GM12873 (cell line): ENCODE measurements at regions not wholly inside any gene's neighbourhood (a gene's known extent, or its start where the extent isn't known, plus 50 kb on each side); places are given as distances from the start of the nearest gene placed in this dataset.

Experiments
- TF ChIP-seq, protein P1 (sequence below): IDR thresholded peaks from 2 replicates; pipeline ENCODE4 v1.5.1; 2012; ENCODE audit warnings: low read depth, mild to moderate bottlenecking, moderate library complexity, low read length, control low read depth; ENCODE audit not compliant: insufficient read depth; ENCODE audit errors: missing control alignments

DNA sequence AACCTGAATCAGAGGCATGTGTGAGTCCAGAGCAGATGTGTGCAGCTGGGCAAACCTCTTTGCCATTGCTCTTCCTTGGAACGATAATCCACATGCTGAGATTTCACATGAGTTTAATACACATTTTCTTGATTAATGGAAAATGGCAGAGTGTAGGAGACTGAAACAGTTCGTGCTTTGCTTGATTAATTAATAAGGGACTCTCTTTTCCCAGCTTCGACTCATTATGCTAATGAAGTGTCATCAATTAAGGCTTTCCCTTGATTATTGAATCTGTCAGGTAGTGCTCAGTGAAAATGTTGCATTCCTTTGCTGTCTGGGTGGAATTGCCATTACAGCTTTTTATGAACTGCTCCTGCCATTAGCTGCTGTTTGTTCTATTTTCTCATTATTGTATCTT is 487.7 kb upstream of the NOVA1 start:
- TF ChIP-seq, protein P1, sequence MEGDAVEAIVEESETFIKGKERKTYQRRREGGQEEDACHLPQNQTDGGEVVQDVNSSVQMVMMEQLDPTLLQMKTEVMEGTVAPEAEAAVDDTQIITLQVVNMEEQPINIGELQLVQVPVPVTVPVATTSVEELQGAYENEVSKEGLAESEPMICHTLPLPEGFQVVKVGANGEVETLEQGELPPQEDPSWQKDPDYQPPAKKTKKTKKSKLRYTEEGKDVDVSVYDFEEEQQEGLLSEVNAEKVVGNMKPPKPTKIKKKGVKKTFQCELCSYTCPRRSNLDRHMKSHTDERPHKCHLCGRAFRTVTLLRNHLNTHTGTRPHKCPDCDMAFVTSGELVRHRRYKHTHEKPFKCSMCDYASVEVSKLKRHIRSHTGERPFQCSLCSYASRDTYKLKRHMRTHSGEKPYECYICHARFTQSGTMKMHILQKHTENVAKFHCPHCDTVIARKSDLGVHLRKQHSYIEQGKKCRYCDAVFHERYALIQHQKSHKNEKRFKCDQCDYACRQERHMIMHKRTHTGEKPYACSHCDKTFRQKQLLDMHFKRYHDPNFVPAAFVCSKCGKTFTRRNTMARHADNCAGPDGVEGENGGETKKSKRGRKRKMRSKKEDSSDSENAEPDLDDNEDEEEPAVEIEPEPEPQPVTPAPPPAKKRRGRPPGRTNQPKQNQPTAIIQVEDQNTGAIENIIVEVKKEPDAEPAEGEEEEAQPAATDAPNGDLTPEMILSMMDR, result no peak

DNA sequence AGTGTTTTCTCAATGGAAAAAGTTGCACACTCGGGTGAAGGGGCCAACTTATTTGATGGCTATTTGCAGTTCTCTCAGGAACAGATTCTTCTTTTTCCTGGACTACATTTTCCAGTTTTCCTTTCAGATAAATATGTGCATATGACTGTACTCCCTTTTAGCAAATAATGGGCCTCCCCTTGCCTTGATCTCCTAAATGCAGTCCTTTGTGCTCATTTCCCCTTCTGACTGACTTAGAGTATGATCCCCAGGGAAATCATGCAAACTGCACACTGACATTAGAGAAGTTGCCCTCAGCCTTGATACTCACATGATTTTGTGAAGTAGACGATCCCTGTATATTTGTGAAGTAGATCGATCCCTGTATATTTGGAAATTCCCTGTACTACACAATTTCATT is 492.9 kb upstream of the NOVA1 start:
- TF ChIP-seq, protein P1, result no peak

DNA sequence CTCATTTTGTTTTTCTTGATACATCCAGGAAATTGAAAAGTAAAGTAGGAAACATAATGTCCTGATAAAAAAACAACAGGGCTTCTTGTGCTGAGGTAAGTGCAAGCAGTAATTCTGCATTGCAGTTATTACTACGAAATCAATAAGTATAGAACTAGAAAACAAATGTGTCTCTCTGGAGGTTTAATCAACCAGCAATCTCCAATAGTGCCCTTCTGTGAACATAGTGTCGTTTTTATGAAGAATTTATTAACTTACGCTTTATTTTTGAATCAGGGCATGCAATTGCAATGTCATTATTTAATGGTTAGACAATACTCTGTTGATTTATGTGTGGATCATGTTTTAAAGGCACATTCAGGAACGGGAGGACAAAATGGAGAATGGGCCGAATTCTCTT is 494.1 kb upstream of the NOVA1 start:
- TF ChIP-seq, protein P1, result no peak

DNA sequence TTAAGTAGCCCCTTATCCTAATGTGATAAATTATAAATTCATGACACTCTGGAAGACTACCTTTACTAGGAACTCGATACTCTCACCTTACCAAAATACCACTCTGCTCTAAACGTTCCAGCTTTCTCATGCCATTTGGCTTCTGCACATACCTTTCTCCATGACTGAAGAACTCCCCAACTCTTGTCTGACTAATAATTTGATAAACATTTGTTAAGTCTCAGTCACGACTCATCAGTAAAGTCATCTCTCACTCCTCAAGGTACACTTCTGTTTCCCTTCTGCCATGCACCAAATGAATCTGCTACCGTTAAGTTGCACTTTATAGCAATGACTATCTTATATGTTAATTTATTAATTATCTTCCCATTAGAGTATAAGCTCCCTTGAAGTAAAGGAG is 498.3 kb upstream of the NOVA1 start:
- TF ChIP-seq, protein P1, result no peak

DNA sequence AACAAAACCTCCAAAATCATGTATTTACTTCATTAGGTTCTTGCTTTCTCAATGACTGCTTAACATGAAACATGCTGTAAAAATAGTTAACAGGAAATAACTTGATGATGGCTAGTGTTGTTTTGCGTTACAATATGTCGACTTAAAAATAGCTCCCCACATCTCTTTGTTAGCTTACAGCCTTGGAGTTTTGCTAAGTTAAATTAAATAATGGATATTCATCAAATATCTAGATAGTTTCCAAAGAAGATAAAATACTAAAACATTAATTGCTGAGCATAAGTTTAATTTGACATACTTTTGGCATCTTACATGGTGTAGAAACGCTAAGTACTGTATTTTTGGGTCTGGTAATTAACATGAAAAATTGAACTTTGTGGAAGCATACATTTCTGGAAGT is 500.6 kb upstream of the NOVA1 start:
- TF ChIP-seq, protein P1, result no peak

DNA sequence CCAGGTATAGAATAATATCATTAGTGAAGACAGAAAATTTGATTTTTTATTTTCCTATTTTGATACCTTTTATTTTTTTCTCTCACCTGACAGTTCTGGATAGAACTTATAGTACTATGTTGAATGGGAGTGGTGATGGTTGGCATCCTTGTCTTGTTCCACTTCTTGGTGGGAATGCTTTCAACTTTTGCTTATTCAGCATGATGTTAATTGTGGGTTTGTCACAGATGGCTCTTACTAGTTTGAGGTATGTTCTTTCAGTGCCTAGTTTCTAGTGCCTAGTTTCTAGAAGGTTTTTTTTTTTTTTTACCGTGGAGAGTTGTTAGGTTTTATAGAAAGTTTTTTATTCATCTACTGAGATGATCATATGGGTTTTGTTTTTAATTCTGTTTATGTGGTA is 516.3 kb upstream of the NOVA1 start:
- TF ChIP-seq, protein P1, result no peak

DNA sequence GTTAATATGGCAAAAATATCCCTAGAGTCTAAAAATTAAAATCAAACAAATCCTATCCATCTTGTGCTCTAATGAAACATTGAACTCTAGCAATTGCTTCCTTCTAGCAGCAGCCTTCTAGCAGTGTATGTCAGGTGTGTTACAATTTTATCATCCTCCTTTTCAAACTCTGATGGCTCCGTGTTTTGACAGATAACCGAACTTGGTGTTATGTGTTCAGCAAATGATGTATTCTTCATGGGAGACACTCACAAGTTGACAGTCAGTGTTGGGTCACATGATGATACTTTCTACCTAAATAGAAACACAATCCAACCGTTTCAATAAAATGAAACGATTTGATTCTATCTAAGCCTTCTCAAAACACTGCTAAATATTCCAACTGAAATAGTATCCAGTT is 525.3 kb upstream of the NOVA1 start:
- TF ChIP-seq, protein P1, result no peak
